ENCODE measurements at regions not wholly inside any gene's neighbourhood (a gene's known extent, or its start where the extent isn't known, plus 50 kb on each side); places are given as distances from the start of the nearest gene placed in this dataset.
"Not testable (repeated sequence)": the region's sequence is repeated elsewhere in the genome, so short reads cannot be mapped to it uniquely, and the experiment has no call there.

- not testable (repeated sequence) for TF ChIP-seq CTCF (IDR thresholded peaks at IDR 0.05; ENCODE audit: low read length); EZH2 (IDR thresholded peaks at IDR 0.05; ENCODE audit: borderline replicate concordance, low read length)
These were observed 84.3 kb downstream of the MYCN start for GRCh38 chr2:16024628-16025027.
